ENCODE measurements at regions not wholly inside any gene's neighbourhood (a gene's known extent, or its start where the extent isn't known, plus 50 kb on each side); places are given as distances from the start of the nearest gene placed in this dataset.

DNA sequence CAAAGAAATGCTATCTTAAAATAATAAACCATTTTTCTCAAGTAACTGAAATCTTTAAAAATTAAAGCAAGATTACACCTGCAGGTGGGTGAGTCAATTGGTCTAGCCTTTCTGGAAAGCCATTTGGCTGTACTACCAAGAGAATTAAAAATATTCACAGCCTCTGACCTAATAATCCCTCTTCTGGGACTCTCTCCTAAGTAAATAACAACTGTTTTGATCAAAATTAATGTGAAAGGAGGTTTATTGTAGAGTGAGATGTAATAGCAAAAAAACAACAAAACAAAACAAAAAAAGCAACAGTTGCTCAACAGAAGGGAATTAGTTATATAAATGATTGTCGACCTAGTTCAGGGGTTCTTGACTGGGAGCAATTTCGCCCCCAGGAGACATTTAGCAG lies 89.0 kb downstream of the GEMIN8 start:
- no peak overlapping the region for H3K4me3 Mint-ChIP-seq (ENCODE audit: unreplicated experiment)

DNA sequence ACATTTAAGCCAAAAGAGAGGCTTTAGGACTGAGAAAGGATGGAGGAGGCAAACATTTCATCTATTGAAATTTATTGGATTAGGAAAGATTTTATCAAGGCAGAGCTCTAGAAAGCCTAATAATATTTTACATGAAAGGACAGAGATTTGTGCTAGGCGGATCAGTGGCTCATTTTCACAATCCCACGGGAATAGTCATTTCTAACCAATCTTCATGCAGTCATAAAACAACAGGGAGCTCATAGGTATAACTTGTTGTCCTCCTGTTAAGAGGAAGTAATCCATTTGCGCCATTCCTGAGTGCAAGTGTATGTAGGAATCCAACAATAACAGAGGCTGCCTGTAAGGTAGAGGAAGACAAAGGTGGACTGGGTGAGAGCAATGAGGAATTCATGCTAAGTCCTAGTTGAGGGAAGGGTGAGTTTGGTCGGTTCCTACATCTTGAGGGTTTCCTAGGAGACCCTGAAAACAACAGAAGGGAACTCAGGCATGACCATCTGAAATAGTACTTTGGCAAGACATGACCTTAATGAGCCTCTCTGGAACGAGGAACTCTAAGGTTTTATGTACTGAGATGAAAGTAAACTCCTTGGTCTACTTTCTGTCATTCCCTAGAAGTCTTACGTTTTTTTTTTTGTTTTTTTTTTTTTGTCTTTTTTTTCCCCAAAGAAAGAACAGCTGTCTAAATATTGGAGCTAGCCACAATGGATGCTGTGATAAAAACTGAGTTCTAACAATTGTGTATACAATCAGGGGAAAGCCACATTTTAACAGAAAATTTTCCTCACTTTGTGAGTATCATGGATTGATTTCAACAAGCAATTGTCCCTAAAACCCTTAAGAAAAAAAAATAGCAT lies 89.7 kb downstream of the GEMIN8 start:
- Mint-ChIP-seq H3K4me3 (ENCODE audit: unreplicated experiment) (no peak overlapping the region), H3K9me3 (ENCODE audit: unreplicated experiment) (no peaks in the 10 kb centered on the region)
- intact Hi-C loops (cut with micrococcal nuclease), result loop anchor here (5.0 kb wide), 3 partner anchors 43 to 188 kb away; partner anchors contain the start of gene GEMIN8

More for the DNA sequence above, 89.0 kb downstream of the GEMIN8 start:
- Mint-ChIP-seq H3K4me1 (ENCODE audit: insufficient read depth, unreplicated experiment) (no peaks in the 10 kb centered on the region), H3K9me3 (ENCODE audit: unreplicated experiment) (no peaks in the 10 kb centered on the region), H3K36me3 (ENCODE audit: insufficient read depth, unreplicated experiment) (no peaks in the 10 kb centered on the region), H3K27me3 (ENCODE audit: insufficient read depth, unreplicated experiment) (peaks cover 58% of the 10 kb centered on the region), H3K27ac (ENCODE audit: low read depth, unreplicated experiment) (no peak overlapping the region)
- no peak for DNase-seq (ENCODE audit: unreplicated experiment)
- ChIA-PET POLR2A (no interaction called here), CTCF (no interaction called here)
- intact Hi-C loops (cut with micrococcal nuclease), result no loop called here
- BruUV-seq (replicated peaks), result no TSS peak
- TF ChIP-seq, protein P1, sequence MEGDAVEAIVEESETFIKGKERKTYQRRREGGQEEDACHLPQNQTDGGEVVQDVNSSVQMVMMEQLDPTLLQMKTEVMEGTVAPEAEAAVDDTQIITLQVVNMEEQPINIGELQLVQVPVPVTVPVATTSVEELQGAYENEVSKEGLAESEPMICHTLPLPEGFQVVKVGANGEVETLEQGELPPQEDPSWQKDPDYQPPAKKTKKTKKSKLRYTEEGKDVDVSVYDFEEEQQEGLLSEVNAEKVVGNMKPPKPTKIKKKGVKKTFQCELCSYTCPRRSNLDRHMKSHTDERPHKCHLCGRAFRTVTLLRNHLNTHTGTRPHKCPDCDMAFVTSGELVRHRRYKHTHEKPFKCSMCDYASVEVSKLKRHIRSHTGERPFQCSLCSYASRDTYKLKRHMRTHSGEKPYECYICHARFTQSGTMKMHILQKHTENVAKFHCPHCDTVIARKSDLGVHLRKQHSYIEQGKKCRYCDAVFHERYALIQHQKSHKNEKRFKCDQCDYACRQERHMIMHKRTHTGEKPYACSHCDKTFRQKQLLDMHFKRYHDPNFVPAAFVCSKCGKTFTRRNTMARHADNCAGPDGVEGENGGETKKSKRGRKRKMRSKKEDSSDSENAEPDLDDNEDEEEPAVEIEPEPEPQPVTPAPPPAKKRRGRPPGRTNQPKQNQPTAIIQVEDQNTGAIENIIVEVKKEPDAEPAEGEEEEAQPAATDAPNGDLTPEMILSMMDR (IDR thresholded peaks at IDR 0.05; ENCODE audit: unreplicated experiment), result no peak

DNA sequence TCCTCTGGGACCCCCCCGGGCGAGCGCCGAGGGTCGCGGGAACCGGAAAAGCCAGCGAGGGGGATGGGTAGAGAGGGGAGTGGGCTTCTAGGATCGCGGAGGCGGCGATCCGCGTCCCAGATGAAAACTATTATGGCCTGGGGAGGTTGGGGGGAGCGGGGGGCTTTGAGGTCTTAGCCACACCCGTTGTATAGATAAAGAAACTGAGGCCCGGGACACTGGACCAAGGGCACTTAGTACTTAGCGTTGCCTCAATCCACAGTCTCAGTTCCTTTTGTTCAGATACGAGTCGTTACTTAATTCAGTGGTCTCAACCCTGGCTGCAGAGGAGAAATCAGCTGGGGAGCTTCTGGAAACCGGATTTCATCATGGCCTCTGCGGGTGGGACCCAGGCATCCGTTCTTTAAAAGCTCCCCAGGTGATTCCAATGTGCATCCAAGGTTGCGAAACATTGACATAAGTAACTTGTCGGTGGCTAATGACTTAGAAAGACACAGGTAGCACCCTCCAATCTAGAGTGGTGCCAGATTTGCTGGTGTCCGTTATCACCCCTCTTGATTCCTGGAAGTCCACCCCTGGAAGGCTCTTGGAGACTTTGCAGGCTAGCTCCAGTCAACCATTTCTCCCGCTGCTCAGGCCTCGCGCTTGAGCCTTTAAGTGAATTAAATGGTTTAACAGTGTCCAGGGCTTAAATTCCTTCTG lies 90.7 kb downstream of the GEMIN8 start:
- peak; percentile 28 for DNase-seq (ENCODE audit: unreplicated experiment)
- CTCF ChIA-PET, result interaction anchor here (0.5 to 2.0 kb wide), 5 partner anchors 14 to 1790 kb away, joined by 3 to 11 read pairs (median 3); partner anchors contain the start of gene GEMIN8
- Mint-ChIP-seq H3K27me3 (ENCODE audit: insufficient read depth, unreplicated experiment) (peaks cover 56% of the 10 kb centered on the region), H3K4me3 (ENCODE audit: unreplicated experiment) (peak overlapping the region; percentile 81), H3K36me3 (ENCODE audit: insufficient read depth, unreplicated experiment) (no peaks in the 10 kb centered on the region), H3K9me3 (ENCODE audit: unreplicated experiment) (no peaks in the 10 kb centered on the region), H3K4me1 (ENCODE audit: insufficient read depth, unreplicated experiment) (no peaks in the 10 kb centered on the region), H3K27ac (ENCODE audit: low read depth, unreplicated experiment) (no peak overlapping the region)
- POLR2A ChIA-PET, result interaction anchor here (0.6 to 4.1 kb wide), 5 partner anchors 37 to 110 kb away, joined by 3 to 63 read pairs (median 13); partner anchors contain the start of gene GEMIN8
- TF ChIP-seq, protein P1 (IDR thresholded peaks at IDR 0.05; ENCODE audit: unreplicated experiment), result no peak
- intact Hi-C loops (cut with micrococcal nuclease), result loop anchor here (5.0 kb wide), 3 partner anchors 42 to 187 kb away; partner anchors contain the start of gene GEMIN8
- no TSS peak for BruUV-seq (replicated peaks)

More for the DNA sequence above, 89.7 kb downstream of the GEMIN8 start:
- BruUV-seq (replicated peaks), result no TSS peak
- CTCF ChIA-PET, result interaction anchor here (1.1 kb wide), 1 partner anchor 21 kb away, joined by 3 read pairs; no protein-coding TSS in a partner anchor
- no peak for DNase-seq (ENCODE audit: unreplicated experiment)
- TF ChIP-seq, protein P1 (IDR thresholded peaks at IDR 0.05; ENCODE audit: unreplicated experiment), result no peak
- POLR2A ChIA-PET, result interaction anchor here (0.6 to 4.1 kb wide), 2 partner anchors 67 to 88 kb away, joined by 3 to 63 read pairs; partner anchors contain the start of gene GEMIN8
- Mint-ChIP-seq H3K27ac (ENCODE audit: low read depth, unreplicated experiment) (no peak overlapping the region), H3K4me1 (ENCODE audit: insufficient read depth, unreplicated experiment) (no peaks in the 10 kb centered on the region), H3K27me3 (ENCODE audit: insufficient read depth, unreplicated experiment) (peaks cover 58% of the 10 kb centered on the region), H3K36me3 (ENCODE audit: insufficient read depth, unreplicated experiment) (no peaks in the 10 kb centered on the region)
